ENCODE measurements at regions not wholly inside any gene's neighbourhood (a gene's known extent, or its start where the extent isn't known, plus 50 kb on each side); places are given as distances from the start of the nearest gene placed in this dataset.

GRCh38 chr4:134628066-134628465 lies 426.5 kb upstream of the PABPC4L start:
- TF ChIP-seq POLR2AphosphoS5 (IDR thresholded peaks at IDR 0.05) (no peak), CTCF (IDR thresholded peaks at IDR 0.05) (no peak)

Measured in upper lobe of left lung (tissue), 4 donors.